ENCODE measurements at regions not wholly inside any gene's neighbourhood (a gene's known extent, or its start where the extent isn't known, plus 50 kb on each side); places are given as distances from the start of the nearest gene placed in this dataset.

GRCh38 chr2:120912101-120912985, 176.7 kb downstream of the GLI2 start:
- TF ChIP-seq CTCF (IDR thresholded peaks at IDR 0.05) = no peak
- no peak for TF ChIP-seq POLR2A (IDR thresholded peaks at IDR 0.05)
